Amniotic epithelial cell (primary cell): ENCODE measurements at regions not wholly inside any gene's neighbourhood (a gene's known extent, or its start where the extent isn't known, plus 50 kb on each side); places are given as distances from the start of the nearest gene placed in this dataset.
"Not testable (repeated sequence)": the region's sequence is repeated elsewhere in the genome, so short reads cannot be mapped to it uniquely, and the experiment has no call there.

Source experiments
- DNase-seq: peaks from one replicate; pipeline ENCODE4 v3.0.0-alpha.2; 2010; ENCODE audit warnings: low read depth

DNA sequence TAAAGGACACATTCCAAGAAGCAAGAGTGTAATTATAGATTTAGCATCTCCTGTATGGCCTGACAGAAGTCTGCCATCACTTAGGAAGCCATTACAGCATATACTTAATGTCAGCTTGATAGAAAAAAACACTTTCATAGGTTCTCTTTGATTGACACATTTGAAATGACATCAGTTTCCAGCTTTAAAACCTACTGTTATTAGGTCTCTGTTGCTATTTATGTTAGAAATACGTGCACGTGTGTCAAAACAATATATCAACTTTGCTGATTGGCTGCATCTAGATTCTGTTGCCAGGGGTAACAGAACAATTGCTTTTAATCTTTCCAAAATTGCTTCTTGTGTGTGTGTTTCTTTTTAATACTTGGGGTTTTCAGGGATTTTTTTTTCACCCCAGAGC, 389.3 kb upstream of the ATP11B start:
- DNase-seq, result no peak

DNA sequence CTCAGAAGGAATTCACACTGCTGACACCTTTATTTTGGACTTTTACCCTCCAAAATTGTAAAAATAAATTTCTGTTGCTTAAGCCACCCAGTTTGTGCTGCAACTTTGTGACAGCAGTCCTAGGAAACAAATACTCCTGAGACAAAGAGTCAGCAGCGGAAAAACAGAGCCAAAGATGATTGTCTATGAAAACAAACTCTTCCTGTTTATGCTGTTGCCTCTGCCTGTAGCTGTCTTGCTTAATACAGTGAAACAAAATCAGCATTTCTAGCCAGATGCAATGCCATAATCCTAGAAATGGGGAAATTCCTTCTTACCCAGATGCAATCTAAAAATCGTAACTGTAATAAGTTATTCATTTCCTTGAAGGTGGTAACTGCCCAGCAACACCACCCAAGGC, 387.5 kb upstream of the ATP11B start:
- DNase-seq, result no peak

- no peak for DNase-seq
Observed at GRCh38 chr3:182406786-182407185, 386.5 kb upstream of the ATP11B start.

DNA sequence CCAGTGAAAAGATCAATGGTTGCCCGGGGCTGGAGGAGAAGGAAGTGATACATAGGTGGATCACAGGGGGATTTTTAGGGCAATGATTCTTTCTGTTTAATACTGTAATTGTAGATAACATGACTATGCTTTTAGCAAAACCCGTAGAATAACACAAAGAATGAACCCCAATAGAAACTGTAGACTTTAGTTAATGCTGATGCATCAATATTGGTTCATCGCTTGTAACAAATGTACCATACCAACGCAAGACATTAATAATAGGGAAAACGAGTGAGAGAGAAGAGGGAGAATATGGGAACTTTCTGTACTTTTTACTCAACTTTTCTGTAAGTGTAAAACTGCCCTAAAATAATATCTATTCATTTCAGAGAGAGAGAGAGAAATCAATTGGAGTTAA, 383.3 kb upstream of the ATP11B start:
- no peak for DNase-seq

DNA sequence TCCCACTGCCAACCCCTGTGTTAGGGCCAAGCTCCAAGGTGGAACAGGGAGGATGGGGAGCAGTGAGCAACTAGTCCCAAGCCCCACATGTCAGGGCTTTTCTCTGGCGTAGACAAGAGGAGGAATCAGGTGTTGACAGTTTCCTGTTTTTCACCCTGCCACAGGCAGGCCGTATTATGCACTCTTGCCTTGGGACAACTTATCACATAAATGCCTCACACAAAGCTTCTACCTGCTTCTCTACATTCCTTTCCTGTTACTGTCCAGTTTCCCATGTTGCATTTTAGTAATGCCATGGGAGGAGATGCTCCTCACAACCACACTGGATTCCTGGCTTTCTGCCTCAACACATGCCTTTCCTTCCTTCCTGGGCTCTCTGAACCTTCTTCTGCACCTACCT, 381.2 kb upstream of the ATP11B start:
- DNase-seq, result no peak

- DNase-seq, result no peak
Observed at GRCh38 chr3:182413061-182413460, 380.2 kb upstream of the ATP11B start.

- no peak for DNase-seq
Observed at GRCh38 chr3:182413682-182414081, 379.6 kb upstream of the ATP11B start.

DNA sequence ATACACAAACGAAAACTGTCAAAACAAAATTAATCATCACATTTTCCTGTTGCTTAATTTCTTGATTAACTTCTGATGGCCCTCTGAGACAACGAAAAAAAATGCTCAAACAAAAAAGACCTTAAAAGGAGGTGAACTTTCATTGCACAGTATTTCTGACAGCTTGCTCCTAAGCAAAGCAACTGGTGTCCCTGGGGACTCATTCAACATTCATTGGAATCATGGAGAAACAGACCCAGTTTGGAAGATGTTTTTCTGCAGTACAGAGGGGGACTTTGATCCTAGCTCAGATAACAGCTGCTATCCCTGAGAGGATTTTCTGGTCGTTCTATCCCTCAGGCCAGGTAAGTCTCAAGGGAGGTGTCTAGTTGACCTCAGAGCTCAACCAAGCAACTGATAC, 378.7 kb upstream of the ATP11B start:
- no peak for DNase-seq

GRCh38 chr3:182420741-182421140, 372.6 kb upstream of the ATP11B start:
- DNase-seq, result no peak

GRCh38 chr3:182424006-182424405, 369.3 kb upstream of the ATP11B start:
- DNase-seq, result no peak

DNA sequence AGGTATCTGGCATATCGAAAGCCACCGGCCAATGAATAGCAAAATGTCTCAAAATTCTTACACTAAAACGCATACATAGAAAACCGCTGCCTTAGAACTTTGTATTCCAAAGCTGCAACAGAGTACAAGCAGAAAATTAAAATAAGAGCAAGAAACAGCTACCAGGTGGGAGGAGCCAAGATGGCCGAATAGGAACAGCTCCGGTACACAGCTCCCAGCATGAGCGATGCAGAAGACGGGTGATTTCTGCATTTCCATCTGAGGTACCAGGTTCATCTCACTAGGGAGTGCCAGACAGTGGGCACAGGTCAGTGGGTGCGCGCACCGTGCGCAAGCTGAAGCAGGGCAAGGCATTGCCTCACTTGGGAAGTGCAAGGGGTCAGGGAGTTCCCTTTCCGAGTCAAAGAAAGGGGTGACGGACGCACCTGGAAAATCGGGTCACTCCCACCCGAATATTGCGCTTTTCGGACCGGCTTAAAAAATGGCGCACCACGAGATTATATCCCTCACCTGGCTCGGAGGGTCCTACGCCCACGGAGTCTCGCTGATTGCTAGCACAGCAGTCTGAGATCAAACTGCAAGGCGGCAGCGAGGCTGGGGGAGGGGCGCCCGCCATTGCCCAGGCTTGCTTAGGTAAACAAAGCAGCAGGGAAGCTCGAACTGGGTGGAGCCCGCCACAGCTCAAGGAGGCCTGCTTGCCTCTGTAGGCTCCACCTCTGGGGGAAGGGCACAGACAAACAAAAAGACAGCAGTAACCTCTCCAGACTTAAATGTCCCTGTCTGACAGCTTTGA, 367.2 kb upstream of the ATP11B start:
- not testable (repeated sequence) for DNase-seq

- not testable (repeated sequence) for DNase-seq
Observed at GRCh38 chr3:182431972-182432371, 361.3 kb upstream of the ATP11B start.

GRCh38 chr3:182435860-182436259, 357.4 kb upstream of the ATP11B start:
- no peak for DNase-seq

GRCh38 chr3:182436547-182436946, 356.8 kb upstream of the ATP11B start:
- DNase-seq, result no peak

DNA sequence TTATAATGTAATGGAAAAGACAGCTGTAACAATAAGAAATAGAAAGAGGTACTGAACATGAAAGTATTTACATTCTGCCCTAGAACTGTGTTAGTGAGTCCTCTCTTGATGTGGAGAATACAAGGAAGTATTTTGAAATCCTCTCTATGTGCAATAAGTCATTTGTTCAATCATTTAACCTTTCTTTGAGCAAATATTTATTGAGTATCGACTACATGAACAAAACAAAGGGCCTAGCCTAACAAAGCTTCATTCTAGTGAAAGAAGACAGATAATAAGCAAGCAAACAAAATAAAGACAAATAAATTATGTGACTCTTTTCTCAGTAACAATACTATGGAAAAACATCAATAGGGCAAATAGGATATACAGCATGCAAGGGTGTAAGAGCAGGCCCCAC, 354.9 kb upstream of the ATP11B start:
- no peak for DNase-seq

- DNase-seq, result no peak
Observed at GRCh38 chr3:182440101-182440500, 353.2 kb upstream of the ATP11B start.

DNA sequence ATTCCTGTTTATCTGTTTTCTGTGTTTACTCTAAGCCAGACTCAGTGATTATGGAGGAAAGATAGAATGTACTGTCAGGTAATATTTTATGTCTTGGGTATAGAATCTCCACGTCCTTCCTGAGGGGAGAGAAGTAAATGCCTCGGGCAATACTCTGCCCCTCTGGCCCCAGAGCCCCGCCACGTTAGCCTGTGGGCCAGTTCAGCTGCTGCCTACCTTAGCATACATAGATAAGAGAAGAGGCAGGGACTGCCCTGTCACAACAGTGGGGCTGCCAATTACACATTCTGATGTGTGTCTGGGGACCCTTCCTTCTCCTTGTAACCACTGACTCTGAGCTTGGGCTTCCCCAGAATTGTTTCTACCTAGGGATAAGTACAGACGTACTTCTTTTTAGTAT, 347.7 kb upstream of the ATP11B start:
- no peak for DNase-seq

GRCh38 chr3:182450942-182451787, 342.1 kb upstream of the ATP11B start:
- DNase-seq, result no peak

GRCh38 chr3:182451871-182452270, 341.4 kb upstream of the ATP11B start:
- no peak for DNase-seq

DNA sequence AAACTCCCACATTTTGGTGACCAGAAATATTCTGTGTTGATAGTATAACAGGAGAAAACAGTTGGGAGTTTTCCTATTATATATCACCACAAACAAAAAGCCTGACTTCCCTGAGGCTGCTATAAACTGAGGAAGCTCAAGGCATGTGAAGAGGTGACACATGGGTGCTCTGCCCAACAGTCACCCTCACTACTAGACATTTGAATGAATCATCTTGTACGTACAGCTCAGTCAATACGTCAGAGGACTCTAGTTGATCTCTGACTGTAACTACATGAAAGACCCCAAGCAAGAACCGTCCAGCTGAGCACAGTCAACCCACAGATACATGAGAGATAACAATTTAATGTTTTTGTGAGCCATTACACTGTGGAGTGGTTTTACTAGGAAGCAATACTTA, 338.3 kb upstream of the ATP11B start:
- DNase-seq, result no peak

GRCh38 chr3:182460303-182460702, 333.0 kb upstream of the ATP11B start:
- DNase-seq, result no peak

DNA sequence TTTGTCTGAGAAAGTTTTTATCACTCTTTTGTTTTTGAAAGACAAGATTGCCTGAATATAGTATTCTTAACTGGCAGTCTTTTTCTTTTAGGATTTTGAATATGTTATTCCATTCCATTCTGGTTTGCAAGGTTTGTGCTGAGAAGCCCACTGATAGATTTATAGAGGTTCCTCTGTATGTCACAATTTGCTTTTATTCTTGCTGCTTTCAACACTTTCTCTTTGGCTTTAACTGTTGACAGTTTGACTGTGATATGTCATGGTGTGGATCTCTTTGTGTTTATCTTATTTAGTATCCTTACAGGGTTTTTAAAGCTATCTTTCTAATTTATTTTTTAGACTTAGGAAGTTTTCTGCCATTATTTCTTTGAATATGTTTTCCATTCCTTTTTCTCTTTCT, 331.2 kb upstream of the ATP11B start:
- no peak for DNase-seq

GRCh38 chr3:182464513-182465145, 328.7 kb upstream of the ATP11B start:
- DNase-seq, result no peak
